HepG2 (cell line): ENCODE measurements at regions not wholly inside any gene's neighbourhood (a gene's known extent, or its start where the extent isn't known, plus 50 kb on each side); places are given as distances from the start of the nearest gene placed in this dataset.

ENCODE experiments used
- E2F5 ChIP-seq: sonication (generic); formaldehyde crosslinking; conservative IDR thresholded peaks from 2 replicates; pipeline ENCODE4 v1.4.0; 2020; ENCODE audit warnings: missing genetic modification reagents
- ETS1 ChIP-seq: sonication (generic); formaldehyde crosslinking; IDR thresholded peaks from 2 replicates; pipeline ENCODE4 v1.4.0; 2020; ENCODE audit warnings: missing genetic modification reagents
- FUBP1 ChIP-seq: sonication (generic); formaldehyde crosslinking; IDR thresholded peaks from 2 replicates; pipeline ENCODE4 v1.5.1; 2020; ENCODE audit warnings: missing genetic modification reagents, mild to moderate bottlenecking, borderline replicate concordance
- HHEX ChIP-seq: IDR thresholded peaks from 2 replicates; pipeline ENCODE4 v1.6.1; 2016; ENCODE audit warnings: control low read depth
- HNF4A ChIP-seq: sonication (generic); formaldehyde crosslinking; IDR thresholded peaks from 2 replicates; pipeline ENCODE4 v1.4.0; 2020; ENCODE audit warnings: missing genetic modification reagents
- JDP2 ChIP-seq: sonication (generic); formaldehyde crosslinking; IDR thresholded peaks from 2 replicates; pipeline ENCODE4 v1.8.1; 2022; ENCODE audit warnings: missing genetic modification reagents, borderline replicate concordance
- MED1 ChIP-seq: sonication (generic); formaldehyde crosslinking; IDR thresholded peaks from 2 replicates; pipeline ENCODE4 v1.4.0; 2020; ENCODE audit warnings: missing genetic modification reagents
- PHF8 ChIP-seq: sonication (generic); formaldehyde crosslinking; IDR thresholded peaks from 2 replicates; pipeline ENCODE4 v1.5.0; 2020; ENCODE audit warnings: missing genetic modification reagents
- RARG ChIP-seq: sonication (generic); formaldehyde crosslinking; IDR thresholded peaks from 2 replicates; pipeline ENCODE4 v1.4.0; 2020; ENCODE audit warnings: low read depth, mild to moderate bottlenecking, missing genetic modification reagents
- SKI ChIP-seq: fragments of 450-650 bp; IDR thresholded peaks from one replicate; pipeline ENCODE4 v1.6.1; 2018; ENCODE audit warnings: mild to moderate bottlenecking; ENCODE audit not compliant: partially characterized antibody
- SP140L ChIP-seq: sonication (generic); formaldehyde crosslinking; IDR thresholded peaks from 2 replicates; pipeline ENCODE4 v1.4.0; 2020; ENCODE audit warnings: missing genetic modification reagents, borderline replicate concordance
- ZHX2 ChIP-seq, 2 experiments: sonication (generic) in 1 of 2; formaldehyde crosslinking in 1 of 2; IDR thresholded peaks; 2 replicates each; pipeline versions ENCODE4 v1.6.1 to v1.9.0; 2014 to 2022; ENCODE audit warnings: antibody characterized with exemption in 1 of 2, borderline replicate concordance in 1 of 2, inconsistent platforms in 1 of 2, low read depth in 1 of 2, missing genetic modification reagents in 1 of 2
- ZNF205 ChIP-seq: IDR thresholded peaks from 2 replicates; pipeline ENCODE4 v1.6.1; 2018; ENCODE audit warnings: missing biosample characterization, missing genetic modification reagents
- ZNF33A ChIP-seq: sonication (generic); formaldehyde crosslinking; IDR thresholded peaks from 2 replicates; pipeline ENCODE4 v1.5.1; 2020; ENCODE audit warnings: missing genetic modification reagents, mild to moderate bottlenecking, moderate library complexity, borderline replicate concordance
- ZNF564 ChIP-seq: sonication (generic); formaldehyde crosslinking; IDR thresholded peaks from 2 replicates; pipeline ENCODE4 v1.8.1; 2023; ENCODE audit warnings: mild to moderate bottlenecking, missing genetic modification reagents
- ZNF569 ChIP-seq: sonication (generic); formaldehyde crosslinking; IDR thresholded peaks from 2 replicates; pipeline ENCODE4 v1.5.0; 2020; ENCODE audit warnings: mild to moderate bottlenecking, missing genetic modification reagents, moderate library complexity, borderline replicate concordance
- ZNF713 ChIP-seq: sonication (generic); formaldehyde crosslinking; IDR thresholded peaks from 2 replicates; pipeline ENCODE4 v1.4.0; 2020; ENCODE audit warnings: mild to moderate bottlenecking, missing genetic modification reagents
- ZNF772 ChIP-seq: sonication (generic); formaldehyde crosslinking; IDR thresholded peaks from 2 replicates; pipeline ENCODE4 v1.5.0; 2020; ENCODE audit warnings: mild to moderate bottlenecking, missing genetic modification reagents
- ZNF776 ChIP-seq: sonication (generic); formaldehyde crosslinking; IDR thresholded peaks from 2 replicates; pipeline ENCODE4 v1.4.0; 2020; ENCODE audit warnings: mild to moderate bottlenecking, missing genetic modification reagents

GRCh38 chr6:26216886-26217713 is 129.9 kb downstream of the HFE start (continued):
- TF ChIP-seq ZHX2 (IDR thresholded peaks at IDR 0.05; ENCODE audit: low read depth) (peak; percentile 45; the same call in 1 of the 2 replicates), ZHX2 (CRISPR knock-in tag; IDR thresholded peaks at IDR 0.05; ENCODE audit: borderline replicate concordance) (no peak), HNF4A (CRISPR knock-in tag) (peak; percentile 15; the same call in 1 of the 2 replicates), ZNF564 (CRISPR knock-in tag) (peak; percentile 83), MED1 (CRISPR knock-in tag) (no peak), FUBP1 (CRISPR knock-in tag) (no peak), HHEX (CRISPR knock-in tag) (no peak), ETS1 (no peak), SKI (peak; percentile 24), ZNF776 (CRISPR knock-in tag) (no peak), SP140L (CRISPR knock-in tag) (no peak), PHF8 (CRISPR knock-in tag) (peak; percentile 47), RARG (CRISPR knock-in tag) (no peak), JDP2 (CRISPR knock-in tag) (no peak), ZNF205 (CRISPR knock-in tag) (peak; percentile 48; the same call in 1 of the 2 replicates), ZNF772 (CRISPR knock-in tag) (peak; percentile 69; the same call in 1 of the 2 replicates), ZNF713 (CRISPR knock-in tag) (no peak; the same call in 1 of the 2 replicates), ZNF33A (CRISPR knock-in tag) (no peak; the same call in 1 of the 2 replicates), ZNF569 (no peak), E2F5 (CRISPR knock-in tag) (peak; percentile 21; the same call in 1 of the 2 replicates)
